AG09309 (cell line): ENCODE measurements at regions not wholly inside any gene's neighbourhood (a gene's known extent, or its start where the extent isn't known, plus 50 kb on each side); places are given as distances from the start of the nearest gene placed in this dataset.

Source experiments
- DNase-seq: peaks from one replicate; pipeline ENCODE4 v3.0.0-alpha.2; 2010; ENCODE audit warnings: low read depth
- H3K4me3 ChIP-seq: 2 replicates; pipeline ENCODE4 v1.5.1; 2011; ENCODE audit warnings: mild to moderate bottlenecking, low read depth, low read length, moderate library complexity; ENCODE audit not compliant: control insufficient read depth
- TF ChIP-seq, protein P1 (sequence below): IDR thresholded peaks from 2 replicates; pipeline ENCODE4 v1.5.1; 2011; ENCODE audit warnings: mild to moderate bottlenecking, low read depth, low read length, inconsistent platforms; ENCODE audit not compliant: insufficient read depth, control insufficient read depth; ENCODE audit errors: missing control alignments

DNA sequence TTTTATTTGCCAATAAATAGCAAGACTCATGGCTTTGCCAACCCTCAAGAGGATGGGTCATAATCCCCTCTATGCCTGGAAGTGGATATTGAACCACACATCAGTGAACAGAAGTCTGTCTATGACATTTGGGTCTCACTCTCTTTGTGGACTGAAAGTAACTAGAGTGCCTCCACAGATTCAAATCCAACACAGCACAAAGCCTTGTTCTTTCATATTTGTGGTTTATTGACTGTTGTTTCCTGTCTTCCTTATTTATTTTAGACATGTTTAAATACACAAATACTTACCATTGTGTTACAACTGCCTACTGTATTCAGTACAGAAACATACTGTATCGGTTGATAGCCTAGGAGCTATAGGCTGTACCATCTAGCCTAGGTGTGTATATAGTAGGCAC lies 121.9 kb downstream of the TSN start:
- no peak overlapping the region for H3K4me3 ChIP-seq
- TF ChIP-seq, protein P1, sequence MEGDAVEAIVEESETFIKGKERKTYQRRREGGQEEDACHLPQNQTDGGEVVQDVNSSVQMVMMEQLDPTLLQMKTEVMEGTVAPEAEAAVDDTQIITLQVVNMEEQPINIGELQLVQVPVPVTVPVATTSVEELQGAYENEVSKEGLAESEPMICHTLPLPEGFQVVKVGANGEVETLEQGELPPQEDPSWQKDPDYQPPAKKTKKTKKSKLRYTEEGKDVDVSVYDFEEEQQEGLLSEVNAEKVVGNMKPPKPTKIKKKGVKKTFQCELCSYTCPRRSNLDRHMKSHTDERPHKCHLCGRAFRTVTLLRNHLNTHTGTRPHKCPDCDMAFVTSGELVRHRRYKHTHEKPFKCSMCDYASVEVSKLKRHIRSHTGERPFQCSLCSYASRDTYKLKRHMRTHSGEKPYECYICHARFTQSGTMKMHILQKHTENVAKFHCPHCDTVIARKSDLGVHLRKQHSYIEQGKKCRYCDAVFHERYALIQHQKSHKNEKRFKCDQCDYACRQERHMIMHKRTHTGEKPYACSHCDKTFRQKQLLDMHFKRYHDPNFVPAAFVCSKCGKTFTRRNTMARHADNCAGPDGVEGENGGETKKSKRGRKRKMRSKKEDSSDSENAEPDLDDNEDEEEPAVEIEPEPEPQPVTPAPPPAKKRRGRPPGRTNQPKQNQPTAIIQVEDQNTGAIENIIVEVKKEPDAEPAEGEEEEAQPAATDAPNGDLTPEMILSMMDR, result no peak
- DNase-seq, result no peak

DNA sequence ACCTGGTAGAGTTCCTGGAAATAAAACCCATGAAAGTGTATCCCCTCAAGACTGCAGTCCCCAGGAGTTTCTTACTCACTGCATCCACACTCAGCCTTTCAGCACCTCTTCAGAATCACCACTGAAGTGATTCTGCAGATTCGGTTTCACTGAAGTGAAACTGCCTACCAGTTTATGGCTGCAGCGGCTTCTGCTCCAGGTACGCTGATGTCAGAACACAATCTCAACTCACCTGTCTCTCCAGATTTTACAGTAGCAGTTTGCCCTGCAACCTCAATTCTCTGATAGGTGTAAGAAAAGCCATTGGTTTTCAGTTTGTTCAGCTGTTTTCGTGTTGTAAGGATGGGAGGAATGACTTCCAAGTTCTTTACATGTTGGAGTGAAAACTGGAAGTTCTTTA lies 124.8 kb downstream of the TSN start:
- no peak overlapping the region for H3K4me3 ChIP-seq
- TF ChIP-seq, protein P1, result no peak
- DNase-seq, result no peak

DNA sequence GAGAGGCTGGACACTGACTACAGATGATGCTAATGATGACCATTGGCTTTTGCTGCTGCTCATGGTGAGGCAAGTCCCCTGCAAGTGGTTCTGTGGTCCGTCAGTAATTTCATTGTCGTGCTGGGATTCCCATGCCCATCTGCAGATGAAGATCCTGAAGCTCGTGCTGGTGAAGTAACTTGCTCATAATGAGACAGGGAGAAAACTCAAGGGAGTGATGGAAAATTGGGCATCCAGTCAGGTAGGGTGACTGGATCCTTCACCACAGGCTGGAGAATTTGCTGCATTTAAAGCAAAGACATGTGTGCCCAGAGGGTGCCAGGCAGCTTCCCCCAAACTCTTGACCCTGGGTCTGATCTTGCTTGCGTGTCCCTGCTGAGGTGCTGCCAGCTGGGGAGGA lies 125.6 kb downstream of the TSN start:
- no peak for DNase-seq
- TF ChIP-seq, protein P1, result no peak

DNA sequence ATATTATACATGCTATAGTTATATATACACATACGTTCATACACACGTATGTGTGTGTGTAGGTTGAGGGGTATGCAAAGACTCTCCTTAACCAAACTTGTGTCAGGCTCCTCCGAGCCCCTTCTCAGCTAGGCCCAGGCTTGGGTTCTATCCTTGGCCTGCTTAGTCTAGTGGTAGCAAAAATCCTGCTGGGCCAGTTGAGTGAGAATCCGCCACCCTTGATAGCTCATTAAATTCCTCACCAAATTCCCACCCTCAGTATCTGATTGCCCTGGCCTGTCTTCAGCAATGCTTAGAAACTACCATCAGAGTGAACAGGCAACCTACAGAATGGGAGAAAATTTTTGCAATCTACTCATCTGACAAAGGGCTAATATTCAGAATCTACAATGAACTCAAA lies 126.5 kb downstream of the TSN start:
- TF ChIP-seq, protein P1, result no peak
- H3K4me3 ChIP-seq, result no peak overlapping the region
- DNase-seq, result no peak

More for the DNA sequence above, 125.6 kb downstream of the TSN start:
- H3K4me3 ChIP-seq, result no peak overlapping the region

DNA sequence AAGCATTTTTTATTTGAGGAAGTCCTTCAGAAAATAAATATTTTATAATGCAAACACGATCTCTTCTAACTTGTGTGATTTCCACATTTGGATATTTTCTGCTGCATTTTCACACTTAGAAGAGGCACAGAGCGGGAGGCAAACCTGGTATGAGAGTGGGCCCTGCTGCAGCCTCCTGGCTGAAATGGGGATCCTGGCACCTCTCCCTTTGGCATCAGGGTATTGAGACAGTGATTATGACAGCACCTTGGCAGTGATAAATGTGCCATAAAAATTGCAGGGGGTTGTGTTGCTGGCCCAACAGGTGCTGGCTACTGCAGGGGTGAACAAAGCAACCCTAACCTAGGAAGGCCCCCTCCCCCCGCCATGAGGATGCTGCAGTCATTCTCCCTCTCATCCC lies 128.6 kb downstream of the TSN start:
- H3K4me3 ChIP-seq, result no peak overlapping the region
- TF ChIP-seq, protein P1, result no peak
- no peak for DNase-seq

DNA sequence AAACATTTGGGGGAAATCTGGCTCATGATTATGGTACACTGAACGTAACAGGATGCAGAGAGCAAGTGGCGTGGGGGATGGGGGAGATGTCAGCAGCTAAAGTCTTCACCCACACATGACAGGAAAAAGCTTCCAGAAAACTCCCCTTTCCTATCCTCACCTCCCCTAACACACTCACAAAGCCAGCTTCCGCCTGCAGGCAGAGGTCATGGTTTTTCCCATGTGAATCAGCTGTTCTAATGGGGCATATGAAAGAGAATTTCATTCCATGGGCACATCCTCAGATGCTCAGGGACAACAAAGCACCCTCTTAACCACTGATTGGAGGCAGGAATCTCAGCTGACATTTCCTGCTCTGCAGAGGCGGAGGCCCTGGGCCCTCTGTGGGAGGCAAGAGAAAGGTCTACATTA lies 129.1 kb downstream of the TSN start:
- DNase-seq, result no peak
- TF ChIP-seq, protein P1, result no peak
- no peak overlapping the region for H3K4me3 ChIP-seq

DNA sequence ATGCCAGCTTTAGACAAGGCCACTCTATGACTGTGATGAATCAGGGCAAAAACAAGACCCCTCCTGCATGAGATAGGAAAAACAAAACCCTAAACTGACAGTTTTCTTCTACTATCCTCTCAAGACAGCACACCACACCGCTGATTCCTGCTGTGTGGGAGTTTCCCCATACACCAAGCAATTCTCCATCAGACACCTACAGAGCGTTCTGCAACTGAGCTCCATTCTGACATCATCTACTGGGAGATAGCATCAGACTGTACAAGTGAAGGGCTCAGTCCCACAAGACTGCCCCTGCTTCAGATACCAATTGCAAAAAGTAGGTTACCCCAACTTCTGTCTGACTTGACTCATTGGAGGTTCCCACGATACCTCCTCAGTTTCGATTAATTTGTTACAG lies 130.6 kb downstream of the TSN start:
- H3K4me3 ChIP-seq, result no peak overlapping the region
- TF ChIP-seq, protein P1, result no peak
- no peak for DNase-seq
